CD4-positive, alpha-beta T cell (primary cell): ENCODE measurements at regions not wholly inside any gene's neighbourhood (a gene's known extent, or its start where the extent isn't known, plus 50 kb on each side); places are given as distances from the start of the nearest gene placed in this dataset.

Experiments used
- ATAC-seq: fragments of 200-7000 bp; cut with Tn5 transposase; one replicate; pipeline ENCODE4 v1.10.0; 2022; ENCODE audit warnings: mild to moderate bottlenecking; ENCODE audit not compliant: poor library complexity
- CTCF ChIA-PET: fragments of 350-600 bp; sonication (Branson Sonifier 250); formaldehyde crosslinking; loops from one replicate; lab custom pipeline; 2021; ENCODE audit warnings: antibody characterized with exemption, inconsistent platforms; lab: Charles Lee
- POLR2A ChIA-PET: fragments of 350-600 bp; sonication (Branson Sonifier 250); formaldehyde crosslinking; loops from one replicate; lab custom pipeline; 2021; ENCODE audit warnings: antibody characterized with exemption, inconsistent platforms; lab: Charles Lee
- DNase-seq, 14 experiments: peaks; one replicate each; pipeline ENCODE4 v3.0.0-alpha.2; 2013 to 2020; ENCODE audit warnings: mixed read lengths in 2 of 14
- H3K27ac ChIP-seq, 2 donors: one replicate each; pipeline versions ENCODE4 v1.5.1 to v1.7.0; 2013; ENCODE audit warnings: low read length in 2 of 2, low read depth in 1 of 2, mild to moderate bottlenecking in 1 of 2
- H3K27me3 ChIP-seq, 2 experiments: 1 replicate in 1 of 2; 2 replicates in 1 of 2; pipeline versions ENCODE4 v1.6.1 to v1.7.0; 2013; ENCODE audit warnings: low read length in 2 of 2, control low read depth in 1 of 2, mild to moderate bottlenecking in 1 of 2, moderate library complexity in 1 of 2; ENCODE audit not compliant: insufficient read depth in 2 of 2, control insufficient read depth in 1 of 2
- H3K36me3 ChIP-seq: one replicate; pipeline ENCODE4 v1.6.1; 2013; ENCODE audit warnings: low read length, control low read depth; ENCODE audit not compliant: insufficient read depth
- H3K4me1 ChIP-seq: one replicate; pipeline ENCODE4 v1.6.1; 2013; ENCODE audit warnings: low read length, control low read depth; ENCODE audit not compliant: insufficient read depth
- H3K4me3 ChIP-seq: one replicate; pipeline ENCODE4 v1.5.1; 2013; ENCODE audit warnings: mild to moderate bottlenecking, low read length, moderate library complexity
- H3K9me3 ChIP-seq, 2 experiments: 1 replicate in 1 of 2; 2 replicates in 1 of 2; pipeline versions ENCODE4 v1.6.1 to v1.7.0; 2013; ENCODE audit warnings: low read length in 2 of 2, mild to moderate bottlenecking in 2 of 2, control low read depth in 1 of 2, moderate library complexity in 1 of 2; ENCODE audit not compliant: control insufficient read depth in 1 of 2, insufficient read depth in 1 of 2
- H3K27ac Mint-ChIP-seq: one replicate; pipeline ENCODE4 v1.8.0; 2020; ENCODE audit warnings: mixed read lengths
- H3K27me3 Mint-ChIP-seq: one replicate; pipeline ENCODE4 v1.8.0; 2021; ENCODE audit warnings: mixed read lengths
- H3K36me3 Mint-ChIP-seq: one replicate; pipeline ENCODE4 v1.8.0; 2021; ENCODE audit warnings: low read depth, mixed read lengths
- H3K4me1 Mint-ChIP-seq: one replicate; pipeline ENCODE4 v1.8.0; 2021; ENCODE audit warnings: low read depth, mixed read lengths
- H3K4me3 Mint-ChIP-seq: one replicate; pipeline ENCODE4 v1.8.0; 2020; ENCODE audit warnings: mild to moderate bottlenecking, mixed read lengths
- H3K9me3 Mint-ChIP-seq: one replicate; pipeline ENCODE4 v1.8.0; 2020; ENCODE audit warnings: mixed read lengths
- intact Hi-C, 2 experiments: fragments of 100-400 bp; cut with DNase I in 1 of 2; cut with micrococcal nuclease in 1 of 2; formaldehyde crosslinking; loops; one replicate each; pipeline versions ENCODE4 v1.15.1 to v1.9.0; 2023 to 2025; cut with DNase I, micrococcal nuclease
- TF ChIP-seq, protein P1 (sequence below): fragments of 200-600 bp; IDR thresholded peaks from one replicate; pipeline ENCODE4 v1.8.0; 2022; ENCODE audit warnings: antibody characterized with exemption, mild to moderate bottlenecking

DNA sequence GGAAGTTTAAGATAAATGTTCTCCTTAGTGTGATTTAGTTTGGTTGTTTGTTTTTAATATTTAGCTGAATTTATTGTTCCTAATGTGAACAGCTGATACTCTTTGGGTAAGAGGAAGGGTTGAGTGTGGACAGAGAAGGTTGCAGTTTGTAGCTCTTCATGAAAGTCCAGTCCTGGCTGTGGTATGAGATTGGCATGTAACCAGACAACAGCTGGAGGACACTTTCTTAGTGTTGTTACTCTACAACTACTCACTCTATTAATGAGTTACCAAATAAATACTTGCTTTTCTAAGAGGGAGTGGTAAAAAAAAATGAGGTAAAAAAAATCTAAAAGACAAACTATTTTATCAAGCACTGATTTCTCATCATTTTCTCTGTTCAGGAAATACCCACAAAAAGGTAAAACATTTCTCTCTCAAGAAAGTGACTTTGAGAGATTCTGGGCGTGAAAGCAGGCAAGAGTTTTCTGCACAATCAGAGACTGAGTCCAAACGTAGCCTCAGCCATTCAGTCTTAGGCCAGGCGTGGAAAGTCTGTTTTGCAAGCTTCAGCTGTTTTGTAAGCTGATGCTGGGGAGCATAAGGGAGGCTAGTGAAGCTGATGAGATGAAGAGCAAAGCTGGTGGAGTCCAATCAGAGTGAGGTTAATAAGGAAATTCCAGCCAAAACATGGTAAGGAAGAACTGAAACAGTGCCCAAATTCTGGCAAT is 138.5 kb upstream of the ARPP21 start:
- no peaks in the 10 kb centered on the region for H3K4me1 Mint-ChIP-seq
- no peak for DNase-seq
- no peaks in the 10 kb centered on the region for H3K27me3 ChIP-seq
- H3K4me3 Mint-ChIP-seq, result no peak overlapping the region
- H3K36me3 ChIP-seq, result no peaks in the 10 kb centered on the region
- H3K27ac ChIP-seq, result no peak overlapping the region
- H3K9me3 Mint-ChIP-seq, result no peaks in the 10 kb centered on the region
- no peak for ATAC-seq
- H3K27me3 Mint-ChIP-seq, result no peaks in the 10 kb centered on the region
- H3K36me3 Mint-ChIP-seq, result no peaks in the 10 kb centered on the region
- no peak overlapping the region for H3K4me3 ChIP-seq
- H3K27ac Mint-ChIP-seq, result no peak overlapping the region
- ChIA-PET POLR2A (no interaction called here), CTCF (no interaction called here)
- intact Hi-C loops, result no loop called here
- peaks cover 4 to 8% of the 10 kb centered on the region in 2 experiments for H3K9me3 ChIP-seq
- TF ChIP-seq, protein P1, sequence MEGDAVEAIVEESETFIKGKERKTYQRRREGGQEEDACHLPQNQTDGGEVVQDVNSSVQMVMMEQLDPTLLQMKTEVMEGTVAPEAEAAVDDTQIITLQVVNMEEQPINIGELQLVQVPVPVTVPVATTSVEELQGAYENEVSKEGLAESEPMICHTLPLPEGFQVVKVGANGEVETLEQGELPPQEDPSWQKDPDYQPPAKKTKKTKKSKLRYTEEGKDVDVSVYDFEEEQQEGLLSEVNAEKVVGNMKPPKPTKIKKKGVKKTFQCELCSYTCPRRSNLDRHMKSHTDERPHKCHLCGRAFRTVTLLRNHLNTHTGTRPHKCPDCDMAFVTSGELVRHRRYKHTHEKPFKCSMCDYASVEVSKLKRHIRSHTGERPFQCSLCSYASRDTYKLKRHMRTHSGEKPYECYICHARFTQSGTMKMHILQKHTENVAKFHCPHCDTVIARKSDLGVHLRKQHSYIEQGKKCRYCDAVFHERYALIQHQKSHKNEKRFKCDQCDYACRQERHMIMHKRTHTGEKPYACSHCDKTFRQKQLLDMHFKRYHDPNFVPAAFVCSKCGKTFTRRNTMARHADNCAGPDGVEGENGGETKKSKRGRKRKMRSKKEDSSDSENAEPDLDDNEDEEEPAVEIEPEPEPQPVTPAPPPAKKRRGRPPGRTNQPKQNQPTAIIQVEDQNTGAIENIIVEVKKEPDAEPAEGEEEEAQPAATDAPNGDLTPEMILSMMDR, result no peak
- H3K4me1 ChIP-seq, result no peaks in the 10 kb centered on the region

DNA sequence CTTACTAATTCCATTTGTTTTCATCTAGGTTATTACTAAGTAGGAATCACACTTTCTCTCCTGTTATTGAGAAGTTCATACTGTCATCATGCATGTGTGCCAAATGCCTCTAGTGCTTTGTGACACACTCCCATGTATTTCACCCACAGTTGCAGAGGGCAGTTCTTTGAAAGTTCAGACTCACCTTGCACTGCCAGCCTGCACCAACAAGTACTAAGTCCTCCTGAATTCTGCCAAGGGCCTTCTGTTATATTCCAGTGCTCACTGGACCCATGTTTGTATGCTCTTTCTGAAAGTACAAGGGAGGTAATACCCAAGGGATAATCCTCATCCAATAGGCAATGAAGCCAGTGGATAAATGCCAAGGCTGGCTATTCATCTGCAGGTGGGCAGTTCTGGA is 136.6 kb upstream of the ARPP21 start:
- CTCF ChIA-PET, result no interaction called here
- intact Hi-C loops, result no loop called here
- POLR2A ChIA-PET, result no interaction called here
- no peaks in the 10 kb centered on the region for H3K36me3 ChIP-seq
- peaks cover 4 to 8% of the 10 kb centered on the region in 2 experiments for H3K9me3 ChIP-seq
- Mint-ChIP-seq H3K4me3 (no peak overlapping the region), H3K27ac (no peak overlapping the region), H3K9me3 (peaks cover 2% of the 10 kb centered on the region), H3K4me1 (no peaks in the 10 kb centered on the region), H3K27me3 (no peaks in the 10 kb centered on the region), H3K36me3 (no peaks in the 10 kb centered on the region)
- no peak overlapping the region for H3K27ac ChIP-seq
- DNase-seq (no peak), ATAC-seq (no peak)
- TF ChIP-seq, protein P1, result no peak
- no peaks in the 10 kb centered on the region for H3K27me3 ChIP-seq
- no peak overlapping the region for H3K4me3 ChIP-seq
- H3K4me1 ChIP-seq, result no peaks in the 10 kb centered on the region

DNA sequence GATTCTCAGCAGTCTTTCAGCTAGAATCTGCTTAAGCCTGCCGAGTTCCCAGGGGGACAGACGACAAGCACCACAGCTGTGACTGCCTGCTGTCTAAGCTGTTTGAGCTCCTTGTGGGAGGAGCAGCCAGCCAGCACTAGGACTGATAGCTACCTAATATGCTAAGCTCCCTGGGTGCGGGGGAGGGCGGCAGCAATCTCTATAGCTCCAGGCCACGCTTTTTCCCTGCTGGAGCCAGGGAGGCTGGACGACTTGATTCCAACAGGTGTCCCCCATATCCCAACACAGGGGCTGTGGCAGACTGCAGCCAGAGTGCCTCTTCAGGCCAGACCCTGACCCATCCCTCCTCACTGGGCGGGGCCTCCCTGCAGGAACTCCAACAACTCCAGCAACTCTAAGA is 134.1 kb upstream of the ARPP21 start:
- Histone ChIP-seq H3K4me3 (no peak overlapping the region), H3K36me3 (no peaks in the 10 kb centered on the region), H3K27me3 (no peaks in the 10 kb centered on the region), H3K27ac (no peak overlapping the region), H3K4me1 (no peaks in the 10 kb centered on the region), H3K9me3 (peaks cover 0 to 8% of the 10 kb centered on the region in 2 experiments)
- CTCF ChIA-PET, result no interaction called here
- ATAC-seq, result no peak
- DNase-seq, result peak in 1 of 14 experiments; percentile 0
- Mint-ChIP-seq H3K4me3 (no peak overlapping the region), H3K36me3 (no peaks in the 10 kb centered on the region), H3K27ac (no peak overlapping the region), H3K27me3 (no peaks in the 10 kb centered on the region), H3K9me3 (peaks cover 2% of the 10 kb centered on the region), H3K4me1 (no peaks in the 10 kb centered on the region)
- TF ChIP-seq, protein P1, result no peak
- intact Hi-C loops, result no loop called here
- POLR2A ChIA-PET, result no interaction called here
